Panc1 (cell line): ENCODE measurements at regions not wholly inside any gene's neighbourhood (a gene's known extent, or its start where the extent isn't known, plus 50 kb on each side); places are given as distances from the start of the nearest gene placed in this dataset.

Experiments used
- ATAC-seq: fragments of 200-7000 bp; cut with Tn5 transposase; 2 replicates; pipeline ENCODE4 v1.9.1; 2020; ENCODE audit warnings: mild to moderate bottlenecking, moderate library complexity
- BruUV-seq: library from RNA; stranded (reverse); fragments of 400-500 nt; replicated peaks from 2 replicates; lab custom pipeline; 2021; lab: Mats Ljungman, UMichigan
- CTCF ChIA-PET: fragments of 300-600 bp; sonication (Branson Sonifier 250); formaldehyde crosslinking; loops from one replicate; lab custom pipeline; 2022; ENCODE audit warnings: antibody characterized with exemption; lab: Charles Lee
- POLR2A ChIA-PET: fragments of 300-600 bp; sonication (Branson Sonifier 250); formaldehyde crosslinking; loops from one replicate; lab custom pipeline; 2022; ENCODE audit warnings: antibody characterized with exemption; lab: Charles Lee
- DNase-seq: peaks from one replicate; pipeline ENCODE4 v3.0.0-alpha.2; 2010; ENCODE audit warnings: low read depth, low spot score
- H3K27ac ChIP-seq: 2 replicates; pipeline ENCODE4 v1.5.1; 2011; ENCODE audit warnings: mild to moderate bottlenecking, low read length, inconsistent platforms
- H3K27me3 ChIP-seq: fragments of 200-500 bp; sonication (Bioruptor generic); 2 replicates; pipeline ENCODE4 v1.6.0; 2014; ENCODE audit warnings: low read length, inconsistent platforms; ENCODE audit not compliant: control insufficient read depth, insufficient read depth
- H3K36me3 ChIP-seq: fragments of 200-500 bp; sonication (Bioruptor generic); 2 replicates; pipeline ENCODE4 v1.5.1; 2014; ENCODE audit warnings: inconsistent platforms, mild to moderate bottlenecking, low read length, moderate library complexity; ENCODE audit not compliant: control insufficient read depth, insufficient read depth
- H3K4me1 ChIP-seq: 2 replicates; pipeline ENCODE4 v1.5.1; 2011; ENCODE audit warnings: inconsistent platforms, mild to moderate bottlenecking, low read length, moderate library complexity; ENCODE audit not compliant: control insufficient read depth, insufficient read depth
- H3K4me3 ChIP-seq, 2 experiments: 2 replicates each; pipeline ENCODE4 v1.5.1; 2011 to 2012; ENCODE audit warnings: low read depth in 2 of 2, low read length in 2 of 2, mild to moderate bottlenecking in 2 of 2, inconsistent platforms in 1 of 2, moderate library complexity in 1 of 2
- H3K9me3 ChIP-seq: fragments of 200-500 bp; sonication (Bioruptor generic); 2 replicates; pipeline ENCODE4 v1.5.1; 2014; ENCODE audit warnings: low read depth, mild to moderate bottlenecking, inconsistent platforms, low read length, moderate library complexity; ENCODE audit not compliant: control insufficient read depth, insufficient read depth
- POLR2AphosphoS5 ChIP-seq: IDR thresholded peaks from 2 replicates; pipeline ENCODE4 v1.6.1; 2012; ENCODE audit warnings: mild to moderate bottlenecking, low read depth, low read length, moderate library complexity
- SIN3A ChIP-seq: IDR thresholded peaks from 2 replicates; pipeline ENCODE4 v1.6.1; 2012; ENCODE audit warnings: low read depth, mild to moderate bottlenecking, low read length, moderate library complexity, borderline replicate concordance; ENCODE audit not compliant: insufficient read depth
- TCF7L2 ChIP-seq: IDR thresholded peaks from 2 replicates; pipeline ENCODE4 v1.6.1; 2011; ENCODE audit warnings: mild to moderate bottlenecking, low read depth, low read length, inconsistent platforms
- in situ Hi-C: cut with HindIII; loops from 2 replicates; pipeline ENCODE4 v1.10.0; 2016; ENCODE audit warnings: low sequenced_read_pairs, low pct_unique_long_range_greater_than_20kb
- intact Hi-C: fragments of 100-400 bp; cut with micrococcal nuclease; formaldehyde crosslinking; loops from one replicate; pipeline ENCODE4 v1.10.0; 2022; ENCODE audit not compliant: unreplicated experiment
- TF ChIP-seq, protein P1 (sequence below): fragments of 450-650 bp; IDR thresholded peaks from 2 replicates; pipeline ENCODE4 v1.5.1; 2017; ENCODE audit warnings: mild to moderate bottlenecking
- TF ChIP-seq, protein P2 (sequence below), 2 experiments: IDR thresholded peaks; 2 replicates each; pipeline ENCODE4 v1.6.1; 2011 to 2012; ENCODE audit warnings: low read depth in 2 of 2, control low read depth in 1 of 2, low read length in 1 of 2, mild to moderate bottlenecking in 1 of 2, moderate library complexity in 1 of 2; ENCODE audit not compliant: insufficient read depth in 1 of 2

DNA sequence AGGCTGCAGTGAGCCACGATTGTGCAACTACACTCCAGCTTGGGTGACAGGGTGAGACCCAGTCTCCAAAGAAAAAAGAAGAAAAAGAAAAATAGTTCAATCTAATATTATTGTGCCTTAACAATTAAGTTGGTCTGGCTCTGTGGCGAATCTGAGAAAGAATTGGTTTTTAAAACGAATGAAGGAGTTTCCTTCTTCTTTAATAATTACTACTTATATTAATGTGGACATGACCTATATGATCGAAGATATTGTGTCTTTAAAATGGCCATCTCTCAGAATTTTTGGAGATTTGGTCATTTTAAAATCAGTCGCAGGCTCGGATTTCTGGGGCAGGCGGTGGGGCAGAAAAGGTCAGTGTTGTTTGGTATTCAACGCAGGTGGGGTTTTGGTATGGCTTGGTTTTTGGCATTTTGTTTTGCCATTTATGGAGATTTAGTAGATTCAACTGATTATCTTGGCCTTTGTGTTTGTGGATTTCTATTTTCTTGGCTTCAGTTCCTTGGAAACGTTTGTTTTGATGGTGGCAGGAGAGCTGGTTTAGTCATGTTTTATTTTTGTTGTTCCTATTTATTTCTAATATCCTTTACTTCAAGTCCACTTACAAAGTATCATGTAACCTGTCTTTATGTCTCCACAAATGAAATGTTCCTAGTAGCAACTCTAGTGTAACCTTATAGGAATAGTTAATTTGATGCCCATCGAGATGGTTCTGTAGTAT, 178.8 kb upstream of the MKLN1 start:
- ChIA-PET CTCF (interaction anchor here (0.7 kb wide), 1 partner anchor 459 kb away, joined by 4 read pairs; no protein-coding TSS in a partner anchor), POLR2A (no interaction called here)
- DNase-seq (no peak), ATAC-seq (no peak)
- in situ Hi-C loops (no loop called here), intact Hi-C loops (no loop called here)
- H3K27me3 ChIP-seq = no peaks in the 10 kb centered on the region
- no peak overlapping the region for H3K4me3 ChIP-seq
- no peaks in the 10 kb centered on the region for H3K36me3 ChIP-seq
- no TSS peak for BruUV-seq
- H3K27ac ChIP-seq = no peak overlapping the region
- no peak for TF ChIP-seq POLR2AphosphoS5
- no peak for TF ChIP-seq SIN3A
- TF ChIP-seq, protein P1, sequence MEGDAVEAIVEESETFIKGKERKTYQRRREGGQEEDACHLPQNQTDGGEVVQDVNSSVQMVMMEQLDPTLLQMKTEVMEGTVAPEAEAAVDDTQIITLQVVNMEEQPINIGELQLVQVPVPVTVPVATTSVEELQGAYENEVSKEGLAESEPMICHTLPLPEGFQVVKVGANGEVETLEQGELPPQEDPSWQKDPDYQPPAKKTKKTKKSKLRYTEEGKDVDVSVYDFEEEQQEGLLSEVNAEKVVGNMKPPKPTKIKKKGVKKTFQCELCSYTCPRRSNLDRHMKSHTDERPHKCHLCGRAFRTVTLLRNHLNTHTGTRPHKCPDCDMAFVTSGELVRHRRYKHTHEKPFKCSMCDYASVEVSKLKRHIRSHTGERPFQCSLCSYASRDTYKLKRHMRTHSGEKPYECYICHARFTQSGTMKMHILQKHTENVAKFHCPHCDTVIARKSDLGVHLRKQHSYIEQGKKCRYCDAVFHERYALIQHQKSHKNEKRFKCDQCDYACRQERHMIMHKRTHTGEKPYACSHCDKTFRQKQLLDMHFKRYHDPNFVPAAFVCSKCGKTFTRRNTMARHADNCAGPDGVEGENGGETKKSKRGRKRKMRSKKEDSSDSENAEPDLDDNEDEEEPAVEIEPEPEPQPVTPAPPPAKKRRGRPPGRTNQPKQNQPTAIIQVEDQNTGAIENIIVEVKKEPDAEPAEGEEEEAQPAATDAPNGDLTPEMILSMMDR = no peak
- TF ChIP-seq, protein P2, sequence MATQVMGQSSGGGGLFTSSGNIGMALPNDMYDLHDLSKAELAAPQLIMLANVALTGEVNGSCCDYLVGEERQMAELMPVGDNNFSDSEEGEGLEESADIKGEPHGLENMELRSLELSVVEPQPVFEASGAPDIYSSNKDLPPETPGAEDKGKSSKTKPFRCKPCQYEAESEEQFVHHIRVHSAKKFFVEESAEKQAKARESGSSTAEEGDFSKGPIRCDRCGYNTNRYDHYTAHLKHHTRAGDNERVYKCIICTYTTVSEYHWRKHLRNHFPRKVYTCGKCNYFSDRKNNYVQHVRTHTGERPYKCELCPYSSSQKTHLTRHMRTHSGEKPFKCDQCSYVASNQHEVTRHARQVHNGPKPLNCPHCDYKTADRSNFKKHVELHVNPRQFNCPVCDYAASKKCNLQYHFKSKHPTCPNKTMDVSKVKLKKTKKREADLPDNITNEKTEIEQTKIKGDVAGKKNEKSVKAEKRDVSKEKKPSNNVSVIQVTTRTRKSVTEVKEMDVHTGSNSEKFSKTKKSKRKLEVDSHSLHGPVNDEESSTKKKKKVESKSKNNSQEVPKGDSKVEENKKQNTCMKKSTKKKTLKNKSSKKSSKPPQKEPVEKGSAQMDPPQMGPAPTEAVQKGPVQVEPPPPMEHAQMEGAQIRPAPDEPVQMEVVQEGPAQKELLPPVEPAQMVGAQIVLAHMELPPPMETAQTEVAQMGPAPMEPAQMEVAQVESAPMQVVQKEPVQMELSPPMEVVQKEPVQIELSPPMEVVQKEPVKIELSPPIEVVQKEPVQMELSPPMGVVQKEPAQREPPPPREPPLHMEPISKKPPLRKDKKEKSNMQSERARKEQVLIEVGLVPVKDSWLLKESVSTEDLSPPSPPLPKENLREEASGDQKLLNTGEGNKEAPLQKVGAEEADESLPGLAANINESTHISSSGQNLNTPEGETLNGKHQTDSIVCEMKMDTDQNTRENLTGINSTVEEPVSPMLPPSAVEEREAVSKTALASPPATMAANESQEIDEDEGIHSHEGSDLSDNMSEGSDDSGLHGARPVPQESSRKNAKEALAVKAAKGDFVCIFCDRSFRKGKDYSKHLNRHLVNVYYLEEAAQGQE (IDR thresholded peaks at IDR 0.05; ENCODE audit: insufficient read depth in 1 of 2, low read depth in 2 of 2, low read length in 1 of 2) = no peak
- no peak for TF ChIP-seq TCF7L2
- H3K9me3 ChIP-seq = no peaks in the 10 kb centered on the region
- no peaks in the 10 kb centered on the region for H3K4me1 ChIP-seq

DNA sequence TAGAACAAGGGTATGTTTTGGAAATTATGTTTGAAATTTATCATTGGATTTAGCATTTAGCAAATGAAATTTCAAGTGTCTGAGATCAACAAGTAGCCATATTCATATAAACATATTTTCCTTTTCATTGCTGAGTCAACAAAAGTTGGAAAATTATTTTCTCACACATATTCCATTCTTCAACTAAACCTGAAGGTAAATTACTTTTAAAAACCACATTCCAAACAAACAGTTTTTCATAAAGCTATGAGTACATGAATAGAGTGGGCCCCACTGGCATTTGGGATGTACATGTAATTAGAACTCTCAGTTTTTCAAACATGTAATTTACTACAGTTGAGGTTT, 178.3 kb upstream of the MKLN1 start:
- no peaks in the 10 kb centered on the region for H3K4me1 ChIP-seq
- H3K27me3 ChIP-seq = no peaks in the 10 kb centered on the region
- ChIA-PET POLR2A (no interaction called here), CTCF (interaction anchor here (0.7 kb wide), 1 partner anchor 459 kb away, joined by 4 read pairs; no protein-coding TSS in a partner anchor)
- no peak overlapping the region for H3K27ac ChIP-seq
- DNase-seq (no peak), ATAC-seq (no peak)
- BruUV-seq = no TSS peak
- intact Hi-C loops (no loop called here), in situ Hi-C loops (no loop called here)
- H3K36me3 ChIP-seq = no peaks in the 10 kb centered on the region
- TF ChIP-seq, protein P2 (IDR thresholded peaks at IDR 0.05; ENCODE audit: insufficient read depth in 1 of 2, low read depth in 2 of 2, low read length in 1 of 2) = no peak
- TF ChIP-seq POLR2AphosphoS5 (no peak), SIN3A (no peak)
- TF ChIP-seq, protein P1 = no peak
- H3K9me3 ChIP-seq = no peaks in the 10 kb centered on the region
- H3K4me3 ChIP-seq = no peak overlapping the region
